ENCODE measurements at regions not wholly inside any gene's neighbourhood (a gene's known extent, or its start where the extent isn't known, plus 50 kb on each side); places are given as distances from the start of the nearest gene placed in this dataset.

- CTCF ChIA-PET, result no interaction called here
- Histone ChIP-seq H4K20me1 (ENCODE audit: insufficient read depth, low read length) (no peaks in the 10 kb centered on the region), H3K18ac (ENCODE audit: low read depth, low read length) (no peak overlapping the region), H3K23ac (ENCODE audit: low read depth, low read length) (no peak overlapping the region), H3K14ac (replicated peaks; ENCODE audit: low read depth, low read length) (no peak overlapping the region), H3K9me3 (ENCODE audit: control insufficient read depth, insufficient read depth, low read length) (no peaks in the 10 kb centered on the region), H3K27me3 (ENCODE audit: control insufficient read depth, insufficient read depth, low read length) (peaks cover 2% of the 10 kb centered on the region; the same call in 1 of the 2 replicates), H3K4me3 (ENCODE audit: insufficient read depth, low read depth, low read length) (no peak overlapping the region), H3K4ac (ENCODE audit: low read depth, low read length) (no peak overlapping the region), H2AK5ac (ENCODE audit: low read depth, low read length) (no peak overlapping the region), H2BK20ac (ENCODE audit: low read depth, low read length) (no peak overlapping the region), H2AK9ac (replicated peaks; ENCODE audit: low read depth, low read length, poor library complexity) (no peak overlapping the region), H3K36me3 (ENCODE audit: control insufficient read depth, insufficient read depth, low read length) (no peaks in the 10 kb centered on the region), H4K5ac (ENCODE audit: low read depth, low read length) (no peak overlapping the region), H3K27ac (ENCODE audit: insufficient read depth, low read length) (no peak overlapping the region), H2BK5ac (ENCODE audit: low read depth, low read length, poor library complexity, severe bottlenecking) (no peak overlapping the region), H2BK15ac (ENCODE audit: low read depth, low read length) (no peak overlapping the region), H2BK120ac (ENCODE audit: low read depth, low read length) (no peak overlapping the region), H3K79me1 (ENCODE audit: low read depth in 1 of 2, low read length in 2 of 2) (no peaks in the 10 kb centered on the region), H3K9me1 (ENCODE audit: insufficient read depth, low read length) (no peaks in the 10 kb centered on the region), H3K4me2 (ENCODE audit: low read depth, low read length) (no peak overlapping the region), H4K91ac (ENCODE audit: insufficient read depth, low read depth, low read length) (no peak overlapping the region), H3K56ac (ENCODE audit: extremely low read depth, insufficient read depth, low read length) (no peak overlapping the region), H3K9ac (ENCODE audit: low read depth, low read length) (no peak overlapping the region), H4K8ac (ENCODE audit: low read depth in 2 of 2, low read length in 2 of 2) (no peak overlapping the region), H2AFZ (replicated peaks; ENCODE audit: low read length, poor library complexity) (no peak overlapping the region), H3K4me1 (ENCODE audit: control insufficient read depth, insufficient read depth, low read length) (no peaks in the 10 kb centered on the region)
- BruUV-seq (replicated peaks), result no TSS peak
- dilution Hi-C loops (cut with HindIII; ENCODE audit: low sequenced_read_pairs, unreplicated experiment) (no loop called here), in situ Hi-C loops (cut with MboI; ENCODE audit: low sequenced_read_pairs) (no loop called here), intact Hi-C loops (cut with micrococcal nuclease) (no loop called here)
- DNase-seq (no peak), ATAC-seq (ENCODE audit: low read depth) (no peak)
- WGBS, 2 experiments (ENCODE audit: extremely low coverage in 2 of 2, insufficient read length in 1 of 2), result no CpG with 5 or more reads among the region's 2 CpGs
- POLR2A ChIA-PET (ENCODE audit: unreplicated experiment), result no interaction called here
- TF ChIP-seq, protein P1, sequence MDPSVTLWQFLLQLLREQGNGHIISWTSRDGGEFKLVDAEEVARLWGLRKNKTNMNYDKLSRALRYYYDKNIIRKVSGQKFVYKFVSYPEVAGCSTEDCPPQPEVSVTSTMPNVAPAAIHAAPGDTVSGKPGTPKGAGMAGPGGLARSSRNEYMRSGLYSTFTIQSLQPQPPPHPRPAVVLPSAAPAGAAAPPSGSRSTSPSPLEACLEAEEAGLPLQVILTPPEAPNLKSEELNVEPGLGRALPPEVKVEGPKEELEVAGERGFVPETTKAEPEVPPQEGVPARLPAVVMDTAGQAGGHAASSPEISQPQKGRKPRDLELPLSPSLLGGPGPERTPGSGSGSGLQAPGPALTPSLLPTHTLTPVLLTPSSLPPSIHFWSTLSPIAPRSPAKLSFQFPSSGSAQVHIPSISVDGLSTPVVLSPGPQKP (IDR thresholded peaks at IDR 0.05; ENCODE audit: borderline replicate concordance, low read depth, low read length), result no peak
- TF ChIP-seq FOS (IDR thresholded peaks at IDR 0.05; ENCODE audit: low read depth, low read length) (no peak), SMC3 (IDR thresholded peaks at IDR 0.05; ENCODE audit: low read depth, low read length) (no peak), RAD21 (IDR thresholded peaks at IDR 0.05; ENCODE audit: low read length) (no peak), CHD1 (IDR thresholded peaks at IDR 0.05; ENCODE audit: low read depth, low read length) (no peak), RCOR1 (IDR thresholded peaks at IDR 0.05; ENCODE audit: insufficient replicate concordance, low read length) (no peak), RFX5 (IDR thresholded peaks at IDR 0.05; ENCODE audit: low read depth, low read length) (no peak), NFE2L2 (IDR thresholded peaks at IDR 0.05; ENCODE audit: low read depth, low read length) (no peak), MXI1 (IDR thresholded peaks at IDR 0.05; ENCODE audit: borderline replicate concordance, low read depth, low read length) (no peak), BHLHE40 (IDR thresholded peaks at IDR 0.05; ENCODE audit: low read depth, low read length) (no peak), MAFK (IDR thresholded peaks at IDR 0.05; ENCODE audit: low read depth, low read length) (no peak), CTCF (conservative IDR thresholded peaks at IDR 0.05; ENCODE audit: low read depth, low read length) (no peak), POLR2A (IDR thresholded peaks at IDR 0.05; ENCODE audit: low read depth, low read length) (no peak), MAZ (IDR thresholded peaks at IDR 0.05; ENCODE audit: borderline replicate concordance, low read depth, low read length) (no peak), USF2 (IDR thresholded peaks at IDR 0.05; ENCODE audit: low read depth, low read length) (no peak)
Measured at GRCh38 chr13:73516731-73517130, 457.9 kb downstream of the KLF5 start.
